WTC11 (cell line): ENCODE measurements at regions not wholly inside any gene's neighbourhood (a gene's known extent, or its start where the extent isn't known, plus 50 kb on each side); places are given as distances from the start of the nearest gene placed in this dataset.

Experiments used
- ATAC-seq: fragments of 200-7000 bp; cut with Tn5 transposase; 2 replicates; pipeline ENCODE4 v1.10.0; 2021; ENCODE audit warnings: mild to moderate bottlenecking, moderate library complexity
- CTCF ChIA-PET: fragments of 300-600 bp; sonication (Branson Sonifier 250); formaldehyde crosslinking; loops from one replicate; lab custom pipeline; 2021; ENCODE audit warnings: antibody characterized with exemption; lab: Charles Lee
- POLR2A ChIA-PET: fragments of 350-600 bp; sonication (Branson Sonifier 250); formaldehyde crosslinking; loops from one replicate; lab custom pipeline; 2021; ENCODE audit warnings: antibody characterized with exemption; lab: Charles Lee
- DNase-seq: peaks from one replicate; pipeline ENCODE4 v3.0.0; 2021; ENCODE audit warnings: low spot score
- H3K27ac Mint-ChIP-seq: 2 replicates; pipeline ENCODE4 v1.8.0; 2021; ENCODE audit warnings: mixed read lengths
- H3K27me3 Mint-ChIP-seq: 2 replicates; pipeline ENCODE4 v1.8.0; 2021; ENCODE audit warnings: low read depth, mild to moderate bottlenecking, moderate library complexity, mixed read lengths
- H3K36me3 Mint-ChIP-seq: 2 replicates; pipeline ENCODE4 v1.8.0; 2021; ENCODE audit warnings: mixed read lengths
- H3K4me1 Mint-ChIP-seq: 2 replicates; pipeline ENCODE4 v1.8.0; 2022; ENCODE audit warnings: mixed read lengths
- H3K4me3 Mint-ChIP-seq: 2 replicates; pipeline ENCODE4 v1.8.0; 2021; ENCODE audit warnings: mild to moderate bottlenecking, moderate library complexity, mixed read lengths
- H3K9me3 Mint-ChIP-seq: 2 replicates; pipeline ENCODE4 v1.8.0; 2021; ENCODE audit warnings: mixed read lengths
- ARID4B ChIP-seq: sonication (generic); formaldehyde crosslinking; IDR thresholded peaks from 2 replicates; pipeline ENCODE4 v1.8.0; 2023; ENCODE audit warnings: missing genetic modification reagents, mild to moderate bottlenecking, borderline replicate concordance
- CTCF ChIP-seq: fragments of 200-600 bp; IDR thresholded peaks from 2 replicates; pipeline ENCODE4 v1.8.0; 2022; ENCODE audit warnings: antibody characterized with exemption
- E2F5 ChIP-seq: sonication (generic); formaldehyde crosslinking; IDR thresholded peaks from 2 replicates; pipeline ENCODE4 v1.8.1; 2022; ENCODE audit warnings: mild to moderate bottlenecking, moderate library complexity, missing genetic modification reagents
- ELF4 ChIP-seq: sonication (generic); formaldehyde crosslinking; IDR thresholded peaks from 2 replicates; pipeline ENCODE4 v1.8.1; 2022; ENCODE audit warnings: low read depth, mild to moderate bottlenecking, moderate library complexity, missing genetic modification reagents
- ETV6 ChIP-seq: sonication (generic); formaldehyde crosslinking; IDR thresholded peaks from 2 replicates; pipeline ENCODE4 v1.8.1; 2022; ENCODE audit warnings: mild to moderate bottlenecking, missing genetic modification reagents
- GABPB1 ChIP-seq: sonication (generic); formaldehyde crosslinking; IDR thresholded peaks from 2 replicates; pipeline ENCODE4 v1.8.1; 2023; ENCODE audit warnings: mild to moderate bottlenecking, missing genetic modification reagents
- GRHL2 ChIP-seq: fragments of 250-450 bp; sonication (Bioruptor Pico); IDR thresholded peaks from 2 replicates; pipeline ENCODE4 v1.8.0; 2022; ENCODE audit warnings: mild to moderate bottlenecking, moderate library complexity; ENCODE audit not compliant: insufficient replicate concordance, severe bottlenecking
- HMGXB4 ChIP-seq: sonication (generic); formaldehyde crosslinking; IDR thresholded peaks from 2 replicates; pipeline ENCODE4 v1.8.1; 2023; ENCODE audit warnings: mild to moderate bottlenecking, moderate library complexity, missing genetic modification reagents
- MXD4 ChIP-seq: fragments of 250-450 bp; sonication (Bioruptor Pico); IDR thresholded peaks from 2 replicates; pipeline ENCODE4 v1.8.0; 2021; ENCODE audit warnings: mild to moderate bottlenecking, moderate library complexity, borderline replicate concordance
- NFE2L1 ChIP-seq: sonication (generic); formaldehyde crosslinking; IDR thresholded peaks from 2 replicates; pipeline ENCODE4 v1.8.1; 2023; ENCODE audit warnings: missing genetic modification reagents
- NR1H2 ChIP-seq: sonication (generic); formaldehyde crosslinking; IDR thresholded peaks from 2 replicates; pipeline ENCODE4 v1.9.0; 2021; ENCODE audit warnings: mild to moderate bottlenecking, moderate library complexity, missing genetic modification reagents
- NR2C2 ChIP-seq: sonication (generic); formaldehyde crosslinking; IDR thresholded peaks from 2 replicates; pipeline ENCODE4 v1.8.0; 2022; ENCODE audit warnings: mild to moderate bottlenecking, missing genetic modification reagents
- PREB ChIP-seq: sonication (generic); formaldehyde crosslinking; IDR thresholded peaks from 2 replicates; pipeline ENCODE4 v1.8.1; 2022; ENCODE audit warnings: mild to moderate bottlenecking, missing genetic modification reagents, moderate library complexity, borderline replicate concordance
- SMAD4 ChIP-seq: sonication (generic); formaldehyde crosslinking; IDR thresholded peaks from 2 replicates; pipeline ENCODE4 v1.8.0; 2022; ENCODE audit warnings: mild to moderate bottlenecking, missing genetic modification reagents
- SOX15 ChIP-seq: fragments of 250-450 bp; sonication (Bioruptor Pico); IDR thresholded peaks from 2 replicates; pipeline ENCODE4 v1.9.0; 2021; ENCODE audit warnings: mild to moderate bottlenecking
- TCF7 ChIP-seq: sonication (generic); formaldehyde crosslinking; IDR thresholded peaks from 2 replicates; pipeline ENCODE4 v1.8.0; 2022; ENCODE audit warnings: mild to moderate bottlenecking, low read depth, missing genetic modification reagents, moderate library complexity
- TEAD1 ChIP-seq: sonication (generic); formaldehyde crosslinking; IDR thresholded peaks from 2 replicates; pipeline ENCODE4 v1.8.0; 2022; ENCODE audit warnings: mild to moderate bottlenecking, missing genetic modification reagents
- TP53 ChIP-seq: sonication (generic); formaldehyde crosslinking; IDR thresholded peaks from 2 replicates; pipeline ENCODE4 v1.8.1; 2023; ENCODE audit warnings: mild to moderate bottlenecking, missing genetic modification reagents
- USF1 ChIP-seq: sonication (generic); formaldehyde crosslinking; IDR thresholded peaks from 2 replicates; pipeline ENCODE4 v1.8.0; 2022; ENCODE audit warnings: mild to moderate bottlenecking, missing genetic modification reagents
- ZMAT4 ChIP-seq: fragments of 250-450 bp; sonication (Bioruptor Pico); IDR thresholded peaks from 2 replicates; pipeline ENCODE4 v1.9.0; 2021; ENCODE audit warnings: mild to moderate bottlenecking
- ZNF232 ChIP-seq: sonication (generic); formaldehyde crosslinking; IDR thresholded peaks from 2 replicates; pipeline ENCODE4 v1.8.0; 2022; ENCODE audit warnings: mild to moderate bottlenecking, missing genetic modification reagents
- ZNF396 ChIP-seq: fragments of 250-450 bp; sonication (Bioruptor Pico); IDR thresholded peaks from 2 replicates; pipeline ENCODE4 v1.8.0; 2021; ENCODE audit warnings: mild to moderate bottlenecking, moderate library complexity, borderline replicate concordance
- ZNF416 ChIP-seq: fragments of 250-450 bp; sonication (Bioruptor Pico); IDR thresholded peaks from 2 replicates; pipeline ENCODE4 v1.9.0; 2021; ENCODE audit warnings: mild to moderate bottlenecking, inconsistent platforms

GRCh38 chr1:104125266-104125665 is 375.6 kb downstream of the AMY1C start:
- ChIA-PET POLR2A (no interaction called here), CTCF (no interaction called here)
- peaks cover 5% of the 10 kb centered on the region for H3K4me1 Mint-ChIP-seq
- no peak overlapping the region for H3K4me3 Mint-ChIP-seq
- DNase-seq (no peak), ATAC-seq (no peak)
- H3K36me3 Mint-ChIP-seq, result no peaks in the 10 kb centered on the region
- H3K9me3 Mint-ChIP-seq, result no peaks in the 10 kb centered on the region
- H3K27me3 Mint-ChIP-seq, result no peaks in the 10 kb centered on the region
- TF ChIP-seq ARID4B (CRISPR knock-in tag) (no peak), ZNF232 (CRISPR knock-in tag) (no peak), ELF4 (CRISPR knock-in tag) (no peak), ZMAT4 (CRISPR knock-in tag) (no peak), NR2C2 (CRISPR knock-in tag) (no peak), TP53 (CRISPR knock-in tag) (no peak), ETV6 (CRISPR knock-in tag) (no peak), E2F5 (CRISPR knock-in tag) (no peak), GRHL2 (no peak), SMAD4 (no peak), SOX15 (CRISPR knock-in tag) (no peak), USF1 (CRISPR knock-in tag) (no peak), HMGXB4 (CRISPR knock-in tag) (no peak), ZNF416 (CRISPR knock-in tag) (no peak), MXD4 (CRISPR knock-in tag) (no peak), PREB (no peak), TCF7 (CRISPR knock-in tag) (no peak)
- no peak overlapping the region for H3K27ac Mint-ChIP-seq

- no peak overlapping the region for H3K27ac Mint-ChIP-seq
- H3K9me3 Mint-ChIP-seq, result no peaks in the 10 kb centered on the region
- no peaks in the 10 kb centered on the region for H3K27me3 Mint-ChIP-seq
- ChIA-PET CTCF (no interaction called here), POLR2A (no interaction called here)
- ATAC-seq (no peak), DNase-seq (no peak)
- H3K4me1 Mint-ChIP-seq, result peaks cover 5% of the 10 kb centered on the region
- no peaks in the 10 kb centered on the region for H3K36me3 Mint-ChIP-seq
- H3K4me3 Mint-ChIP-seq, result no peak overlapping the region
- TF ChIP-seq NFE2L1 (CRISPR knock-in tag), result no peak
- TF ChIP-seq NR1H2, result no peak
- TF ChIP-seq NR2C2 (CRISPR knock-in tag), result no peak
- TF ChIP-seq E2F5 (CRISPR knock-in tag), result no peak
- no peak for TF ChIP-seq CTCF
- no peak for TF ChIP-seq ZMAT4 (CRISPR knock-in tag)
- TF ChIP-seq ZNF396 (CRISPR knock-in tag), result no peak
- TF ChIP-seq TEAD1 (CRISPR knock-in tag), result no peak
- TF ChIP-seq GABPB1 (CRISPR knock-in tag), result no peak
These were observed 376.3 kb downstream of the AMY1C start for GRCh38 chr1:104125970-104126369.
